Neural cell (in vitro differentiated cells): ENCODE measurements at regions not wholly inside any gene's neighbourhood (a gene's known extent, or its start where the extent isn't known, plus 50 kb on each side); places are given as distances from the start of the nearest gene placed in this dataset.

Experiments
- H2AFZ ChIP-seq: fragments of 200-600, 300-800 bp; sonication (generic), shearing (Covaris generic); 2 replicates; pipeline ENCODE4 v1.6.0; 2014; ENCODE audit warnings: low read depth, mild to moderate bottlenecking, antibody characterized with exemption, low read length, moderate library complexity
- H3F3A ChIP-seq: fragments of 200-600 bp; shearing (Covaris generic); 2 replicates; pipeline ENCODE4 v1.6.1; 2016; ENCODE audit warnings: mild to moderate bottlenecking, moderate library complexity, mixed read lengths, antibody characterized with exemption, low read length; ENCODE audit not compliant: insufficient read depth, poor library complexity, severe bottlenecking
- H3K27ac ChIP-seq: fragments of 200-600, 300-800 bp; sonication (generic), shearing (Covaris generic); 2 replicates; pipeline ENCODE4 v1.5.1; 2014; ENCODE audit warnings: mild to moderate bottlenecking, low read length, moderate library complexity
- H3K27me3 ChIP-seq: fragments of 300-800, 200-600 bp; sonication (generic), shearing (Covaris generic); 2 replicates; pipeline ENCODE4 v1.6.0; 2014; ENCODE audit warnings: mild to moderate bottlenecking, low read depth, low read length, moderate library complexity; ENCODE audit not compliant: insufficient read depth
- H3K36me3 ChIP-seq: fragments of 300-800, 200-600 bp; sonication (generic), shearing (Covaris generic); 2 replicates; pipeline ENCODE4 v1.5.1; 2014; ENCODE audit warnings: mild to moderate bottlenecking, antibody characterized with exemption, low read length, moderate library complexity; ENCODE audit not compliant: insufficient read depth
- H3K4me2 ChIP-seq: fragments of 300-800, 200-600 bp; sonication (generic), shearing (Covaris generic); 2 replicates; pipeline ENCODE4 v1.6.0; 2014; ENCODE audit warnings: mild to moderate bottlenecking, low read length
- H3K4me3 ChIP-seq: fragments of 300-800, 200-600 bp; sonication (generic), shearing (Covaris generic); 2 replicates; pipeline ENCODE4 v1.5.1; 2014; ENCODE audit warnings: mild to moderate bottlenecking, low read length, moderate library complexity
- H3K79me2 ChIP-seq: fragments of 200-600 bp; shearing (Covaris generic); replicated peaks from 2 replicates; pipeline ENCODE4 v1.6.0; 2014; ENCODE audit warnings: mild to moderate bottlenecking, low read length, moderate library complexity; ENCODE audit not compliant: insufficient read depth
- H3K9ac ChIP-seq: fragments of 300-800, 200-600 bp; sonication (generic), shearing (Covaris generic); 2 replicates; pipeline ENCODE4 v1.6.1; 2016; ENCODE audit warnings: mild to moderate bottlenecking, low read length, mixed read lengths
- H3K9me2 ChIP-seq: fragments of 200-600 bp; shearing (Covaris generic); 2 replicates; pipeline ENCODE4 v1.6.1; 2016; ENCODE audit warnings: mild to moderate bottlenecking, low read length, mixed read lengths; ENCODE audit not compliant: insufficient read depth
- H3K9me3 ChIP-seq: fragments of 200-600, 300-800 bp; sonication (generic), shearing (Covaris generic); 2 replicates; pipeline ENCODE4 v1.6.1; 2016; ENCODE audit warnings: mild to moderate bottlenecking, mixed run types, low read length, moderate library complexity, mixed read lengths
- H4K20me1 ChIP-seq: fragments of 200-600 bp; shearing (Covaris generic); 2 replicates; pipeline ENCODE4 v1.6.1; 2016; ENCODE audit warnings: mild to moderate bottlenecking, mixed run types; ENCODE audit not compliant: insufficient read depth
- CTCF ChIP-seq: fragments of 450-650 bp; IDR thresholded peaks from 2 replicates; pipeline ENCODE4 v1.5.1; 2014; ENCODE audit warnings: antibody characterized with exemption, mild to moderate bottlenecking, moderate library complexity; ENCODE audit not compliant: poor library complexity, severe bottlenecking
- EP300 ChIP-seq: fragments of 450-650 bp; conservative IDR thresholded peaks from 2 replicates; pipeline ENCODE4 v1.6.1; 2014; ENCODE audit warnings: antibody characterized with exemption, mild to moderate bottlenecking, moderate library complexity; ENCODE audit not compliant: poor library complexity, severe bottlenecking
- EZH2 ChIP-seq: fragments of 200-600, 300-800 bp; shearing (Covaris generic), sonication (generic); IDR thresholded peaks from 2 replicates; pipeline ENCODE4 v1.6.1; 2014; ENCODE audit warnings: antibody characterized with exemption, low read length, borderline replicate concordance, mild to moderate bottlenecking; ENCODE audit not compliant: insufficient read depth, poor library complexity, severe bottlenecking
- MXI1 ChIP-seq: fragments of 450-650 bp; conservative IDR thresholded peaks from 2 replicates; pipeline ENCODE4 v1.6.1; 2014; ENCODE audit warnings: antibody characterized with exemption, mild to moderate bottlenecking; ENCODE audit not compliant: poor library complexity, severe bottlenecking
- POLR2AphosphoS5 ChIP-seq: IDR thresholded peaks from 2 replicates; pipeline ENCODE4 v1.6.1; 2012
- RAD21 ChIP-seq: fragments of 450-650 bp; conservative IDR thresholded peaks from 2 replicates; pipeline ENCODE4 v1.6.1; 2014; ENCODE audit warnings: antibody characterized with exemption, mild to moderate bottlenecking, moderate library complexity
- REST ChIP-seq: IDR thresholded peaks from 2 replicates; pipeline ENCODE4 v1.6.1; 2012; ENCODE audit warnings: borderline replicate concordance
- SMC3 ChIP-seq: fragments of 450-650 bp; conservative IDR thresholded peaks from 2 replicates; pipeline ENCODE4 v1.6.1; 2014; ENCODE audit warnings: antibody characterized with exemption, mild to moderate bottlenecking, moderate library complexity; ENCODE audit not compliant: poor library complexity
- TAF1 ChIP-seq: IDR thresholded peaks from 2 replicates; pipeline ENCODE4 v1.6.1; 2012; ENCODE audit warnings: low read depth

- Histone ChIP-seq H3K9me3 (no peaks in the 10 kb centered on the region), H3K4me2 (no peak overlapping the region), H3F3A (no peaks in the 10 kb centered on the region), H3K36me3 (no peaks in the 10 kb centered on the region), H3K27ac (no peak overlapping the region), H2AFZ (no peak overlapping the region), H3K4me3 (no peak overlapping the region), H4K20me1 (no peaks in the 10 kb centered on the region), H3K27me3 (no peaks in the 10 kb centered on the region), H3K9ac (no peak overlapping the region), H3K9me2 (no peaks in the 10 kb centered on the region), H3K79me2 (no peaks in the 10 kb centered on the region)
- TF ChIP-seq REST (no peak), SMC3 (no peak), RAD21 (no peak), MXI1 (no peak), CTCF (no peak), EP300 (no peak), TAF1 (no peak), POLR2AphosphoS5 (no peak), EZH2 (no peak)
Measured at GRCh38 chr1:101406271-101406670, 169.5 kb downstream of the S1PR1 start.

- TF ChIP-seq POLR2AphosphoS5 (no peak), EZH2 (no peak)
- no peak overlapping the region for H3K27ac ChIP-seq
Measured at GRCh38 chr1:101406681-101407080, 169.9 kb downstream of the S1PR1 start.

More at GRCh38 chr1:101406681-101407080, 169.9 kb downstream of the S1PR1 start:
- Histone ChIP-seq H3K9me2 (no peaks in the 10 kb centered on the region), H3K4me2 (no peak overlapping the region), H3K4me3 (no peak overlapping the region), H3K9ac (no peak overlapping the region), H3K27me3 (no peaks in the 10 kb centered on the region), H3K79me2 (no peaks in the 10 kb centered on the region), H3F3A (no peaks in the 10 kb centered on the region), H2AFZ (no peak overlapping the region), H3K36me3 (no peaks in the 10 kb centered on the region), H4K20me1 (no peaks in the 10 kb centered on the region), H3K9me3 (no peaks in the 10 kb centered on the region)
